Hematopoietic multipotent progenitor cell treated with erythropoietin and hydrocortisone succinate and interleukin-3 and kit ligand, for 8 days (in vitro differentiated cells): ENCODE measurements at regions not wholly inside any gene's neighbourhood (a gene's known extent, or its start where the extent isn't known, plus 50 kb on each side); places are given as distances from the start of the nearest gene placed in this dataset.
A peak's percentile ranks its signal among the peaks of the same experiment; 100 is the strongest.

Experiments
- DNase-seq: peaks from one replicate; pipeline ENCODE4 v3.0.0-alpha.2; 2015

- DNase-seq = no peak
Observed at GRCh38 chr2:201969241-201969937, 64.3 kb upstream of the FZD7 start.

GRCh38 chr2:201969938-201970785 lies 63.5 kb upstream of the FZD7 start:
- DNase-seq = no peak

- DNase-seq = no peak
Observed at GRCh38 chr2:201970786-201971108, 62.9 kb upstream of the FZD7 start.

- no peak for DNase-seq
Observed at GRCh38 chr2:201971531-201972228, 62.0 kb upstream of the FZD7 start.

GRCh38 chr2:201972621-201973255 lies 60.9 kb upstream of the FZD7 start:
- DNase-seq = no peak

- DNase-seq = no peak
Observed at GRCh38 chr2:201973305-201973928, 60.2 kb upstream of the FZD7 start.

GRCh38 chr2:201974171-201975100 lies 59.2 kb upstream of the FZD7 start:
- DNase-seq = peak; percentile 17

GRCh38 chr2:201975434-201975833 lies 58.2 kb upstream of the FZD7 start:
- DNase-seq = no peak

- no peak for DNase-seq
Observed at GRCh38 chr2:201975964-201976612, 57.6 kb upstream of the FZD7 start.

- DNase-seq = no peak
Observed at GRCh38 chr2:201977651-201978050, 56.0 kb upstream of the FZD7 start.

- no peak for DNase-seq
Observed at GRCh38 chr2:201978333-201978732, 55.3 kb upstream of the FZD7 start.

GRCh38 chr2:201978986-201979385 lies 54.7 kb upstream of the FZD7 start:
- no peak for DNase-seq

- no peak for DNase-seq
Observed at GRCh38 chr2:201980389-201980821, 53.2 kb upstream of the FZD7 start.

GRCh38 chr2:201980946-201981345 lies 52.7 kb upstream of the FZD7 start:
- DNase-seq = no peak

GRCh38 chr2:201983174-201983573 lies 50.5 kb upstream of the FZD7 start:
- no peak for DNase-seq

- DNase-seq = no peak
Observed at GRCh38 chr2:201983800-201984199, 49.9 kb upstream of the FZD7 start.
